SK-N-MC (cell line): ENCODE measurements at regions not wholly inside any gene's neighbourhood (a gene's known extent, or its start where the extent isn't known, plus 50 kb on each side); places are given as distances from the start of the nearest gene placed in this dataset.

Source experiments
- EZH2 ChIP-seq: fragments of 200-600 bp; sonication (generic); IDR thresholded peaks from one replicate; pipeline ENCODE4 v1.6.1; 2017; ENCODE audit warnings: antibody characterized with exemption
- FOXP2 ChIP-seq: optimal IDR thresholded peaks from 2 replicates; pipeline ENCODE3; 2011; ENCODE audit warnings: mild to moderate bottlenecking, moderate library complexity; ENCODE audit not compliant: insufficient read depth; ENCODE audit errors: extremely low read length, control extremely low read depth

GRCh38 chr13:110010404-110011138, 224.2 kb upstream of the IRS2 start:
- TF ChIP-seq EZH2 (no peak), FOXP2 (no peak)
